GM21528 (cell line): ENCODE measurements at regions not wholly inside any gene's neighbourhood (a gene's known extent, or its start where the extent isn't known, plus 50 kb on each side); places are given as distances from the start of the nearest gene placed in this dataset.

Experiments used
- ATAC-seq: cut with Tn5 transposase; IDR thresholded peaks from one replicate; pipeline ENCODE4 v1.9.1; 2021; ENCODE audit warnings: mild to moderate bottlenecking, moderate library complexity; ENCODE audit not compliant: unreplicated experiment, low FRiP score

- no peak for ATAC-seq
These were observed 50.6 kb upstream of the GNAO1 start for GRCh38 chr16:56140645-56141044.

GRCh38 chr16:56137269-56137668 is 54.0 kb upstream of the GNAO1 start:
- ATAC-seq: no peak

- ATAC-seq: no peak
These were observed 55.0 kb upstream of the GNAO1 start for GRCh38 chr16:56136256-56136655.

DNA sequence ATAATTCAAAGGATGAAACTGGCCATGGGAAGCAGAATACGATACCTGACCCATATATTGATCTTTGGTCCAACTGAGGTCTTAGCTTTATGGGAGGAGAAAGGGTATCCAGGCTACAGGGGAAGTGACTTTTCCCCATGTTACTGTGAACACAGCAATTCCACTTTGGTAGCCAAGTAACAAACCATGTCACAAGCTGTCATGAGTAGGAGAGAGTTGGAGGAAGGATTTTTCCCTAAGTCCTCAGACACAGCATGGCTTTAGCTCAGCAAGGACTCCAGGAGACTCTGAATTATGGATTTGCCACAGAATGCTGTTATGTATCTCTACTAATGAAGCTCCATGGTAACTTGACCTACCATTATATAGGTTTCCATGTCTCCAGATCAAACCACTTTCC is 56.5 kb upstream of the GNAO1 start:
- ATAC-seq: no peak

GRCh38 chr16:56125922-56126321 is 65.4 kb upstream of the GNAO1 start:
- no peak for ATAC-seq

DNA sequence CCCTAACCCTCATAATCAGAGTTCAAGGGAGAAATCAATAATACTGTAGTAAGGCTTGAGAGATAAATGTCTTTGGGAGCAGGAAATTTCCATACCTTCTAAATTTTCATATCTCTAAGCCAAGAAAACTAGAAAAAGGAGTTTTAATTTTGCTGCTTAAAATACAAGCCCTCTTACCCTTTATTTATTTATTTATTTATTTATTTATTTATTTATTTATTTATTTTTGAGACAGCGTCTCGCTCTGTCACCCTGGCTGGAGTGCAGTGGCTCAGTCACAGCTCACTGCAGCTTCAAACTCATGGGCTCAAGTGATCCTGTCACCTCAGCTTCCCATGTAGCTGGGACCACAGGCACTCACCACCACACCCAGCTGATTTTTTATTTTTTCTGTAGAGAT is 69.0 kb upstream of the GNAO1 start:
- no peak for ATAC-seq

GRCh38 chr16:56121156-56121500 is 70.2 kb upstream of the GNAO1 start:
- no peak for ATAC-seq

DNA sequence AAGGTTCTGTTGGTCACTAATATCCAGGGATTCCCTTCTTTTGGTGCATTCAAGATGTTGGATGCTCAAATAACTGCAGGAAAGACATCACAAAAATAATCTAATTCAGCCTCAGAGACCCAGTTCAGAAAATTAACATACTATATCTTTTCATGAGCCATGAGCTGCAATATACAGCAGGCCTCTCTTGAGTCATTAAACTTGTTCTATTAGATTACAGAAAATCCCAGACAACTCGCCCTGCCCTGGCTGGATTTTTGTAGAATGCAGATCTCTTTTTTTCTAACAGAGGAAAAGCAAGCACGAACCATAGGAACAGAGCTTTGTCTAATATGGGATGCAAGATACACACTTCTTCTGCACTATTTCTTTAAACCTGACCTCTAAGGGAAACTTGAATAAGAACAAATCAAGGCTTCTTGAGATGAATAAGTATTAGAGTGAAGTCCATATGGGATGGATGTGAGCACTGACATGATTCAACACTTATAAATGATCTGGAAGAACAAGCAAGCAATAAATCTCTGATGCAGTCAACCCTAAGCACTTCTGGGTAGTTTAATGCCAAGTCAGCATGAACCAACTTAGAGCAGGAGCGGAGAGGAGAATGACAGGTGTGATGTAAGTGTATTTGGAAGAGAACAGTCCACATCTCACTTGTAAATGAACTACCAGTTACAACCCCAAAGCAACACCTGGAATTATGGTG is 70.7 kb upstream of the GNAO1 start:
- ATAC-seq: no peak

GRCh38 chr16:56119133-56119532 is 72.2 kb upstream of the GNAO1 start:
- no peak for ATAC-seq

DNA sequence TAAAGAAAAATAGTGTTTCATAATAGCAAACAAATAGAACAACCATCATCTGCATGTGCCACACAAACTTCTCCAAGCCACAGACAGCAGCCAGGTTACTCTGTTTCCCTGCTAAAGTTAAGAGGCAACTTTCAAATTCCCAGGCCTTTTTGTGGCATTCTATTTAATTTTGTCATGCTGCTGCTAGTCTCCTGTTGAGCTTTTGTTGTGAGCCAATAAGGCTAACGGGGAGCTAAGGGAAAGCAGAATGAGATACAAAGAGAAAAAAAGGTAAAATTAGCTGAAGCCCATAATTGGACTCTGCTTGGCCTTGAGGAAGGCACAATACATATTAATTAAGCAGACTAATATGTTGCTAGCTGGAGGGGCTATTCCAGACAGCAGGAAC is 74.7 kb upstream of the GNAO1 start:
- ATAC-seq: no peak

DNA sequence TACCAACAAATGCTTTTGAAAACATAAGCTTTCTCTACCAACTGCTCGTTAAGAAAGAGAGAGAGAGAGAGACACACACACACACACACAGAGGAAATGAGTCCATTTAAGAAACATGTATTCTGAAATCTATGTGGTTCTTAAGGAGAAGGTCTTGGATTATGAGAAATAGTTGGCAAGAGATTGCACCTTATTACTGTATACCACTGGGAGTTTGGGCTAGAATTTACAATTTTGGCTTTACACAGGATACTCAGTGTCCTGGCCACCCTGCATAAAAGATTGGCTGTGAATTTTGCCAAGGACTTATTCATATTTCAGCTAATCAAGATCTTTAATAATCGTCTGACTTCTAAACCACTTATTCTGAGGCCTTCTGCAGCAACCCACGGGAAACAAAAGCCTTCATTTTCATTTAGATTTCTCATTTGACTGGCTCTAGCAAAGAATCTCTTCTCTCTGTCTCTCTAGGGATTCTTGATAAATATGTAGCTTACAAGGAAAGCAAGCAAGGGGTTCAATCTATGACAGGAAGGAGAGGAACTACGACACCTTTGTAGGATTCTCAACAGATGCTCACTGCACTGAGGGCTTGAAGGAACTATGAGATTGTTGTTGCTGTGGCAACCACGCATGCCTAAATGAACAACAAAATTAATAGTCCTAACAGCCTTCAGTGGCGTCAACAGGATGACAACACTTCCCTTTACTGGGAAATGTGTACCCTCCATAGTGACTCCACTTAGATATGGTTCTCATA is 75.3 kb upstream of the GNAO1 start:
- ATAC-seq: no peak

DNA sequence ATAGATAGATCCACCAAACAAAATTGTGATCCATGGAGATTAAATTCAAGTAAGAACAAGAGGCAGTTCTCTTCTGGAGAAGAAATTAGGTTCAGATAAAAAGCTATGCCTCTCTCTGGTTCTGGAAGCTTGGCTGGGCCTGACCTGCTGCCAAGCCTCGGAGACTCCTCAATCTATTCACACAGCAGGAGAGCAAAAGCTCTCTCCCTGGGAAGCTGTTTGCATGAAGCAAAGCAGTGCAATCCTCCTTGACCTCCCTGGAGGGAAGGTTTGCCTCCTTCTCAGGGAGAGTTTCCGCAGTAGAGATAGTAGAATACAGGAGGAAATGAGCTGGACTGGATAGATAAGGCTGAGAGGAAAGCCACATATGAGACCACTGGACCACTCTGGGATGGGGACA is 78.1 kb upstream of the GNAO1 start:
- ATAC-seq: no peak

DNA sequence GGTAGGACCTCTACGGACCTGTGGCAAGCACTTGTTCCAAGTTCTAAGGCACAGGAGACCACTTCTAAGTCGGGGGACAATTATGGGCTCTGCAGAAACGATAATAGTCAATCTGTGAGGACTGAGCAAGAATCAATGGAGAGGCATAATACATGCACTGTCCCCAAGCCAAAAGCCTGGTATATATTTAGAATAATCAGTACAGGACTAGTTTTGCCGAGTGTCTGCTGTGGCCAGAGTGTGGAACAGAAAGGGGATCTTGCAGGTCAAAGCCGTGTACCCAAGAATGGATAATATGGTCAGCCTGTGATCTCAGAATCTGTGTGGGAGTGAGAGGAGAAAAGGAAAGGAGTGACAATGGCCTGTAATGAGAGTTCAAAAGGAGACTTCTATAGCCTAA is 80.2 kb upstream of the GNAO1 start:
- no peak for ATAC-seq

DNA sequence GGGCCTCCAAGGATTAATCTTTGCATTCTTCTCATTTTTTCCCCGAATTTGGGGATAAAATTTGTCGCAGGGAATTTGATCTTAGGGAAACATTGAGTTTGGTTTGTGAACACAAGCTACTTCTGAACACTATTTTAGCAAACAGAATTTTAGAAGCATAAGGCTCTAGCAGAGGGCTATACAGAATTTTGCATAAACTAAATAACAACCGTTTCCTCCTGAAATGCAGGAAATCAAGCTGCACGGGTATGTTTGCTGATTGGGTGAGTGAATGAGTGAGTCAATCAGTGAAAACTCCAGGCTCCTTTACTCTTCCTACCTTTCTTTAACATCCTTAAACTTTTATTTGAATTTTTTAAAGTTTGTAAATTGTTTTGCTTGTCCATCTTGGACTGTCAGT is 81.3 kb upstream of the GNAO1 start:
- no peak for ATAC-seq

GRCh38 chr16:56109205-56109604 is 82.1 kb upstream of the GNAO1 start:
- ATAC-seq: no peak

GRCh38 chr16:56108724-56109123 is 82.6 kb upstream of the GNAO1 start:
- ATAC-seq: no peak

DNA sequence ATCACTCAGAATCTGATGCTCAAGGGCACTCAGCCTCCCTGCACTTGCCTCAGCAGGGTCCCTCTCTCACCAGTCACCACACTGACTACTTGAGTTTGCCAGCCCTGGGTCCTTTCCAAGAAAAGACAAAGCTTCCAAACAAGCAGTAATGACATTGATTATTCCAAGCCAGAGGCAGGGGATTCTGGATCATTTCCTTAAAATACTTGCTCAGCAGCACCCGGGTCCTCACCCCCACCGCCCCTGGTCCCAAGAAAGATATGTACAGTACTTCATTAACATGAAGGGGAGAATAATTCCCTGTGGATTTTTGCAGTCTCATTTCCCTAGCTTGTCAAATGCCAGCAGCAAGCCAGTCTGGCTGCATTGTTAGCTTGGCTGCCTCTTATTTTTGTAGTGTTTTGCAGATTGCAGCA is 83.2 kb upstream of the GNAO1 start:
- ATAC-seq: no peak

DNA sequence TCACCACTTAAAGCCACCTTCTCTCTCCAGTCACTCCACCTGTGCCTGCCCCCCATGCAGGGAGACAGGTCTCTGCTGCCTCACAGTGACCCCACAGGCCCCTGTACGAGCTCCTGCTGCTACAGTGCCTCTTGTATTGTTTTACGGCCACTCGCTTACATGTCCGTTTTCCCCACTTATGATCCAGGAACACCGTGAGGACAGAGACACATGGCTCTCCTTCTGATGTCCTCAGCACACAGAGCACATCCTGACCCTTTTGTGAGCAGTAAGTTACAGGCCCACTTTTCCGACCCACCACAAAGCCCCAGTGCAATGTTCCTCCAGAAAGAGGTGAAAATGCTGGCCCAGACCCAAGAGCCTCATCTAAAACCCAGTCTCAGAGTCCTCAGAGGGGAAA is 84.8 kb upstream of the GNAO1 start:
- ATAC-seq: no peak

- ATAC-seq: no peak
These were observed 88.4 kb upstream of the GNAO1 start for GRCh38 chr16:56102906-56103305.

DNA sequence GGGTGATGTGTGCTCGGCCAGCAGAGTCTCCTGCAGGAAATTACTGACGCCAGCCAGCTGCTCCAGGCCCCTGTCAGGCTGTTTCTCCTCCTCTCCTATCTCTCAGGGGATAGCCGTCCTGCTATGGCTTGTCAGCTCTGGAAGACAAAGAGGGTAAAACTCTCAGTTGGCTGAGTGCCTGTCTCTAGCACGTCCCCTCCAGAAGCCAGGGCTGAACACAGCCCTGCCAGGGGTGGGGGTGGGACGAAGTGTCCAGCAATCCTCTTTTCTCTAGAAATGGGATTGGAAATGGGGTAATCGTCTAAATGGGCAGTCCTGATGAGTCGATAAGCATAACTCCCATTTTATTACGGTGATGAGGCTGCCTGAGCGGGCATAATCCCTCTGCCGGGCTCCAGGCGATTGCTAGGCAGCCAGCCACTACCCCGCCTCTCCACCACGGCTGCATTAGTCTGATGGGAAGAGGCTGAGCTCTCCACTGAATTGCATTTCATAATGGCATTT is 89.1 kb upstream of the GNAO1 start:
- no peak for ATAC-seq

GRCh38 chr16:56101480-56101879 is 89.8 kb upstream of the GNAO1 start:
- no peak for ATAC-seq

GRCh38 chr16:56097306-56097705 is 94.0 kb upstream of the GNAO1 start:
- ATAC-seq: no peak
